NCI-H446 treated with DMSO at 0.1 percent for 48 hours (cell line): ENCODE measurements at regions not wholly inside any gene's neighbourhood (a gene's known extent, or its start where the extent isn't known, plus 50 kb on each side); places are given as distances from the start of the nearest gene placed in this dataset.
A peak's percentile ranks its signal among the peaks of the same experiment; 100 is the strongest.

Experiments
- DNase-seq: peaks from one replicate; lab custom pipeline; 2025; lab: John Stamatoyannopoulos, UW

GRCh38 chr2:217749008-217749407, 253.8 kb downstream of the TNS1 start:
- DNase-seq = peak; percentile 74

GRCh38 chr2:217746808-217747207, 256.0 kb downstream of the TNS1 start:
- no peak for DNase-seq

GRCh38 chr2:217743966-217744761, 258.6 kb downstream of the TNS1 start:
- DNase-seq = peak; percentile 94

- DNase-seq = no peak
Measured at GRCh38 chr2:217743407-217743806, 259.4 kb downstream of the TNS1 start.

- DNase-seq = no peak
Measured at GRCh38 chr2:217742841-217743240, 260.0 kb downstream of the TNS1 start.

GRCh38 chr2:217742276-217742675, 260.5 kb downstream of the TNS1 start:
- peak; percentile 52 for DNase-seq

GRCh38 chr2:217741381-217741955, 261.3 kb downstream of the TNS1 start:
- DNase-seq = no peak

GRCh38 chr2:217740756-217741155, 262.0 kb downstream of the TNS1 start:
- no peak for DNase-seq

- no peak for DNase-seq
Measured at GRCh38 chr2:217740178-217740577, 262.6 kb downstream of the TNS1 start.

- no peak for DNase-seq
Measured at GRCh38 chr2:217739741-217740140, 263.1 kb downstream of the TNS1 start.

- no peak for DNase-seq
Measured at GRCh38 chr2:217738061-217738460, 264.7 kb downstream of the TNS1 start.

- DNase-seq = no peak
Measured at GRCh38 chr2:217736776-217737550, 265.8 kb downstream of the TNS1 start.

GRCh38 chr2:217735899-217736298, 266.9 kb downstream of the TNS1 start:
- no peak for DNase-seq

- DNase-seq = no peak
Measured at GRCh38 chr2:217735034-217735433, 267.8 kb downstream of the TNS1 start.

GRCh38 chr2:217733461-217733860, 269.3 kb downstream of the TNS1 start:
- DNase-seq = no peak

GRCh38 chr2:217732992-217733391, 269.8 kb downstream of the TNS1 start:
- DNase-seq = no peak

GRCh38 chr2:217731805-217732204, 271.0 kb downstream of the TNS1 start:
- DNase-seq = no peak

GRCh38 chr2:217729421-217730053, 273.3 kb downstream of the TNS1 start:
- DNase-seq = peak; percentile 56

GRCh38 chr2:217727801-217728200, 275.0 kb downstream of the TNS1 start:
- no peak for DNase-seq

GRCh38 chr2:217725409-217725808, 277.4 kb downstream of the TNS1 start:
- DNase-seq = no peak

GRCh38 chr2:217724471-217724870, 278.3 kb downstream of the TNS1 start:
- no peak for DNase-seq

- DNase-seq = no peak
Measured at GRCh38 chr2:217723981-217724380, 278.8 kb downstream of the TNS1 start.
